Neutrophil (primary cell): ENCODE measurements at regions not wholly inside any gene's neighbourhood (a gene's known extent, or its start where the extent isn't known, plus 50 kb on each side); places are given as distances from the start of the nearest gene placed in this dataset.

Experiments used
- H3K27ac ChIP-seq: fragments of 200-600 bp; sonication (generic); 2 replicates; pipeline ENCODE4 v1.5.1; 2016; ENCODE audit warnings: mild to moderate bottlenecking, moderate library complexity
- H3K27me3 ChIP-seq: fragments of 200-600 bp; sonication (generic); 2 replicates; pipeline ENCODE4 v1.6.0; 2016; ENCODE audit warnings: mild to moderate bottlenecking
- H3K36me3 ChIP-seq: fragments of 200-600 bp; sonication (generic); 2 replicates; pipeline ENCODE4 v1.5.1; 2017
- H3K4me1 ChIP-seq, 2 experiments: fragments of 200-600 bp in 1 of 2; sonication (generic) in 1 of 2; 1 replicate in 1 of 2; 2 replicates in 1 of 2; pipeline versions ENCODE4 v1.5.1 to v1.6.1; 2013 to 2016; ENCODE audit warnings: low read depth in 1 of 2, low read length in 1 of 2, mild to moderate bottlenecking in 1 of 2, moderate library complexity in 1 of 2; ENCODE audit not compliant: control insufficient read depth in 1 of 2, insufficient read depth in 1 of 2
- H3K4me3 ChIP-seq, 2 experiments: fragments of 200-600 bp in 1 of 2; sonication (generic) in 1 of 2; 1 replicate in 1 of 2; 2 replicates in 1 of 2; pipeline ENCODE4 v1.5.1; 2013 to 2016; ENCODE audit warnings: low read depth in 1 of 2, low read length in 1 of 2, mild to moderate bottlenecking in 1 of 2, moderate library complexity in 1 of 2
- H3K9me3 ChIP-seq: fragments of 200-600 bp; sonication (generic); 2 replicates; pipeline ENCODE4 v1.5.1; 2016
- CTCF ChIP-seq: fragments of 200-600 bp; sonication (generic); IDR thresholded peaks from 2 replicates; pipeline ENCODE4 v1.5.1; 2016; ENCODE audit warnings: antibody characterized with exemption

DNA sequence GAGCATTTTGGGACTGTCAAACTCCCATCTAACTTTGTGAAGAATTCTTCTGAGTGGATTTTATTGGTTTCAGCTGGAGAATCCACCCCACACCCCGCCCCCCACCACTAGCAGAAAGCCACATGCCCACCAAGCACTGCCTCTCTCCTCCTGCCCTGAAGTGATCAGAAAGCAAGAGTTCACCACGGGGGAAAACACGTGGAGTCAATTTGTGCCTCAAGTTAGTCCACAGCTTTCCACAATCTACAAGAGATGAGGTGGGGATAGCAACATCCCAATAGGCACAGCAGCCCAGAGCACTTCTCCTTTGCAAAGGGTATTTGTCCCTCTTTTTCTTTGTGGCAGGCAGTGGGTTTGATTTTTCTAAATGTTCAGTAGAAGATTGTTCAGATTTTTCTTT is 177.3 kb upstream of the NT5E start:
- no peak for TF ChIP-seq CTCF
- H3K9me3 ChIP-seq = no peaks in the 10 kb centered on the region
- no peaks in the 10 kb centered on the region for H3K27me3 ChIP-seq
- H3K4me3 ChIP-seq = no peak overlapping the region
- H3K4me1 ChIP-seq = no peaks in the 10 kb centered on the region
- H3K27ac ChIP-seq = no peak overlapping the region
- H3K36me3 ChIP-seq = no peaks in the 10 kb centered on the region

DNA sequence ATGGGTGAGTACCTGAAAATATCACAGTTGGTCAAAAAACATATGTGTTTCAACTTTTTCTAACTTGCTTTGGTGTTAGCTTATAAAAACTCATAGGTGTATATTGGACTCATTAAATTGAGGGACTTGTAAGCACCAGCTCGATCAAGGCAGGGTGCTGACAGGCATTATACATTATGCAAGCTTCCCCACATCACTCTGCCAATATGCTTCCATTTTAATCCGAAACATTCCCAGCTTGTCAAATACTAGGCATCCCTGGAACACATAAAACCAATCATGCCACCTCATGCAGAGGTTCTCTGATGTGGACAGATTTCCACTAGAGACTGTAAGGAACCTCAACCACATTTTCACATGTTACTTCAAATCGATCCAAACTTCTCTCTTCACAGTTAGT is 187.3 kb upstream of the NT5E start:
- H3K27ac ChIP-seq = no peak overlapping the region
- H3K27me3 ChIP-seq = no peaks in the 10 kb centered on the region
- no peaks in the 10 kb centered on the region for H3K36me3 ChIP-seq
- H3K4me3 ChIP-seq = no peak overlapping the region
- no peaks in the 10 kb centered on the region for H3K9me3 ChIP-seq
- no peaks in the 10 kb centered on the region for H3K4me1 ChIP-seq
- TF ChIP-seq CTCF = no peak

DNA sequence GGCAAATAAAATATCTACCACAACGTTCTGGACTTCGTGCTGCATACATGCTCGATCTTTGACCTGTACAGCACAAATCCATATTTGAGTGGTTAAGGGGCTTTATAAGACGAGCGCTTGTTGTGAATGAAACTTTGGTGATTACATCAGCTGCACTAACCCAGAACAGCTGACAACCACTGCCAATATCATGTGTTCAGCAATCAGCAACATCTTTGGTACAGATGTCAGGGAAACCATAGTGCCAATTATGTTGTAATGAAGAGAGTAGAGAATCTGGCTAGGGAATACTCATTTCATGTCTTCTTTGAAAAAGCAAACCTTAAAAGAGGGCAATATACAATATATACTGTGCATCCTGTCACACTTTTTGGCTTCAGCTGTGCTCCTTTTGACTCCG is 188.6 kb upstream of the NT5E start:
- Histone ChIP-seq H3K9me3 (no peaks in the 10 kb centered on the region), H3K36me3 (no peaks in the 10 kb centered on the region), H3K4me1 (no peaks in the 10 kb centered on the region), H3K27ac (no peak overlapping the region), H3K4me3 (no peak overlapping the region), H3K27me3 (no peaks in the 10 kb centered on the region)
- no peak for TF ChIP-seq CTCF

DNA sequence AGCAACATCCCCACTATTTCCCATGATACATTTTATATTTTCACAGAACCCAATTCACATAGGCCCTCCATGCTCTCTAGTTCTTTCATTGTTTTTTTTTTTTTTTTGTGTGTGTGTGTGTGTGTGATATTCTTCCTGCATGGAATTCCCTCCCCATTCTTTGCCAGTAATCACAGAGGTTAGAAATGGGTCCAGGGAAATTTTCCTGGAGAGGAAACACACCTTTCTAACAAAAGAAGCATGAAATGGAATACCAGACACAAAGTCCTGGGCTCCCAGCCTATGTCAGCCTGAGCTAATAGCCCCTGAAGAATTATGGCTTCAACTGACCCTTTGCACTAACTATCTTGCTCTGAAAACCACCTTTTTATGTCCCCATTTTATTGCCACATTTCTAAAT is 194.2 kb upstream of the NT5E start:
- Histone ChIP-seq H3K4me1 (no peaks in the 10 kb centered on the region), H3K4me3 (no peak overlapping the region), H3K9me3 (no peaks in the 10 kb centered on the region), H3K27ac (no peak overlapping the region), H3K27me3 (no peaks in the 10 kb centered on the region), H3K36me3 (no peaks in the 10 kb centered on the region)
- no peak for TF ChIP-seq CTCF

GRCh38 chr6:85252552-85252951 is 197.3 kb upstream of the NT5E start:
- no peaks in the 10 kb centered on the region for H3K27me3 ChIP-seq
- no peak for TF ChIP-seq CTCF
- no peak overlapping the region for H3K27ac ChIP-seq
- no peaks in the 10 kb centered on the region for H3K9me3 ChIP-seq
- H3K4me3 ChIP-seq = no peak overlapping the region
- no peaks in the 10 kb centered on the region for H3K4me1 ChIP-seq
- no peaks in the 10 kb centered on the region for H3K36me3 ChIP-seq

- H3K27ac ChIP-seq = no peak overlapping the region
- no peak for TF ChIP-seq CTCF
- H3K27me3 ChIP-seq = no peaks in the 10 kb centered on the region
- H3K36me3 ChIP-seq = no peaks in the 10 kb centered on the region
- no peaks in the 10 kb centered on the region for H3K4me1 ChIP-seq
- H3K9me3 ChIP-seq = no peaks in the 10 kb centered on the region
- no peak overlapping the region for H3K4me3 ChIP-seq
These were observed 197.8 kb upstream of the NT5E start for GRCh38 chr6:85252085-85252484.
